NCI-H2196 treated with DMSO at 0.1 percent for 48 hours (cell line): ENCODE measurements at regions not wholly inside any gene's neighbourhood (a gene's known extent, or its start where the extent isn't known, plus 50 kb on each side); places are given as distances from the start of the nearest gene placed in this dataset.

ENCODE experiments used
- DNase-seq: peaks from one replicate; lab custom pipeline; 2025; ENCODE audit not compliant: unreplicated experiment; lab: John Stamatoyannopoulos, UW

DNA sequence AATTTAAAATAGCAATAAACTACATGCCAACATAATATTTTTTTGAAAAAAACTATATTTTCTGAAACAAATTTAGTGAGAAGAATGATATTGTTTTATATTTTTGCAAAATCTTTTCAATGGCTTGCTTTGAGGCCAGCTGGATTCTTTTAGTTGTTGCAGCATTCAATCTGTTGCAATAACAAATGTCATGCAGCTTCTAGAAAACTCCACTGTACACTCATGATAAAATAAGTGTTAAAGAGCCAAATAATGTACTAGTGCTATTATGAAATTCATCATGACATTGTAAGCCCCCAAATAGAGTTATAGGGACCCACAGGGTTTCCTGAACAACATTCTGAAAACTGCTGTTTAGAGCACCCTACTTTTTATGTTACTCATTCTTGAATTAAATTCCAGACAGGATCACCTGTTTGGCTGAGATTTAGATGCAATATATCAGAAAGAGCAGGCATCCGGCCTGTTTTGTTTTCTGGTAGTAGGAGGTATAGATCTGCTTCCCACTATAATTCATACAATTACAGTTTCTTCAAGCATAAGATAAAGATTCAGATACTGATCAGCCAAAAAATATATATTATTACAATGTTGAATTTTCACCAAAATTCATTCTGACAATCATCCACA, 703.0 kb upstream of the ZNF385D start:
- no peak for DNase-seq

DNA sequence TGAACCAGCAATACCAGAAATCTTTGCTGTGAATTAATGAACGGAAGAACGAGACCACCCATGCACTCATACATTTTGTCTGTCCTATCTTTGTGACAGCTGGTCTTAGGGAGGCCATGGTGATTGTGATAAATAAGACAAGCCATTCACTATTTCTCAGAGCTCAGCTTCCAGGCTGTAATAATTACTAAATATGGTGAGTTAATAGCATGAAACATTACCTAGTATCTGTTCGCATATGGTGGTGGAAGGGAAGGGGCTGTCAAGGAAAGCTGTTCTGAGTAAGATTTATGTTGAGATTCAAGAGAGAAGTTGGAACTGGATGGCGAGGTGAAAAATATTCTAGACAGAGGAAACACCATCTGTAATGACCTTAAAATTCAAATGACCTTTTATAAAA, 719.0 kb upstream of the ZNF385D start:
- no peak for DNase-seq

DNA sequence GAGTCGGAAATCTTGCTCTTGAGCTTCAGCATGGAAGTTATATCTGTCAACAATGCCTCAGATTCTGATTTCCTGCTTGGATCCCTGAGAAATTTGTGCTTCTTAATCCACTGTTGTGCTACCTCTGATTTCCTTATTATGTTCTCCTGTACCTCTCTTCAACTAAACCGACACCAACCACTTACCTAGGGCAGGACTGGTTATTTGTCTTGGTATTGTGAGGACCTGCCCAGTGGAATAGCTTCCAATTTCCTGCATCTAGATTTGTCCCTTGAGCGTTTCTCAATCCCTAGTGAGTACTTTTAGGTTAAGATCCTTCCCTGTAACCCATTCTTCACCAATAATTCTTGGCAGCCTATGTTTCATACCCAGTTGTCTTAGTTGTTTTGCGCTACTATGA, 720.5 kb upstream of the ZNF385D start:
- DNase-seq, result no peak

GRCh38 chr3:22474706-22475445, 723.9 kb upstream of the ZNF385D start:
- no peak for DNase-seq

GRCh38 chr3:22475665-22476240, 724.7 kb upstream of the ZNF385D start:
- no peak for DNase-seq

DNA sequence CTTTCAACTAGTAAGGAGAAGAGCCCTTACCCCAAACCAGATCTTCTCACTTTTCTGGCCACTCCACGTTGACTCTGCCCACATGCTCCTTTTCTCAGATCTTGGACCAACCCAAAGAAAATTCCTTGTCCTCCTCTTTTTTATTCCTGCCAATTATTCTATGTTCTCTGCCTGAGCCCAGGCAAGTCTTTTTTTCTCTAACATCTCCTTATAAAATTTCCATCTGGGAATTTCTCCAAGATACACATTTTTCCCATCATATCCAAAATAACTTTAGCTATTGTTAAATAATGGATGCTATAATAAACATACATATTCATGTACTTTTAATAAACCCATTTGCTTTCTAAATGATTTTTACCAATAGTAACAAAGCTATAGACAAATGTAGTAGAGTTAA, 726.0 kb upstream of the ZNF385D start:
- DNase-seq, result no peak

- DNase-seq, result no peak
Observed at GRCh38 chr3:22485954-22486353, 717.2 kb upstream of the UBE2E2 start.

GRCh38 chr3:22490747-22491146, 712.4 kb upstream of the UBE2E2 start:
- DNase-seq, result no peak

DNA sequence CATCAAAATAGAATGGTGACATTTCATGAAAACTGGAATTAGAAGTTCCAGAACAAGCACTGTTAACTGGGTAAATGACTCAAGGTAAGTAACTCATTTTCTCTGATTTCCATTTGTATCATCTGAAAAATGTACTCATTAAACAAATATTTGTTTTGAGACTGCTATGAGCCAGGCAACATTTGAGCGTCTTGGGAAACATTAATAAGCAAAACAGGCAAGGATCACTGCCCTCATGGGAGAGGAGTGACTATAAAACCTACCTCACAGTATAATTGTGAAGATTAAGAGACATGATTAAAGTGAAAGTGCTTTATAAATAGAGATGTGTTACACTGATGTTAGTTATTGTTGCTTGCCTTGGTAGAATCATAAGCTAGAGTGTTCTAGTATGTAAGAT, 711.8 kb upstream of the UBE2E2 start:
- DNase-seq, result no peak

GRCh38 chr3:22492342-22492741, 710.8 kb upstream of the UBE2E2 start:
- DNase-seq, result no peak

GRCh38 chr3:22495241-22495640, 707.9 kb upstream of the UBE2E2 start:
- DNase-seq, result no peak

- DNase-seq, result no peak
Observed at GRCh38 chr3:22495791-22496190, 707.3 kb upstream of the UBE2E2 start.

DNA sequence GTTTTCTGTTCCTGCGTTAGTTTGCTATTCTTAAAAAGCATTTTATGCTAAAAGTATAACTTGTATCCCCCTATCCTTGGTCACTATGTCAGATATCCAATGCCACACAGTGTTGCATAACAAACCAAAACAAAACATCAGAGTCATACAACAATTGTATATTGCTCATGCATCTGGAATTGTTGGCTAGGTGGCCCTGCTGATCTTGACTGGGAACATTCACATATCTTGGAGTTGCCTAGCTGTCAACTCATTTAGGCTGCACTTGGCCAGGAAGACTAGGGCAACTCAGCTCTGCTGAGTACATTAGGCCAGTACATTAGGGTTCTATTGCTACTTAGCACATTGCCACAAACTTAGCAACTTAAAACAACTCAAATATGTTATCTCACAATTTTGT, 706.5 kb upstream of the UBE2E2 start:
- DNase-seq, result no peak

- DNase-seq, result no peak
Observed at GRCh38 chr3:22506871-22507270, 696.3 kb upstream of the UBE2E2 start.

- DNase-seq, result no peak
Observed at GRCh38 chr3:22507709-22508108, 695.4 kb upstream of the UBE2E2 start.

- no peak for DNase-seq
Observed at GRCh38 chr3:22523925-22524324, 679.2 kb upstream of the UBE2E2 start.

GRCh38 chr3:22526266-22526837, 676.8 kb upstream of the UBE2E2 start:
- DNase-seq, result no peak

GRCh38 chr3:22536541-22536940, 666.6 kb upstream of the UBE2E2 start:
- DNase-seq, result no peak

DNA sequence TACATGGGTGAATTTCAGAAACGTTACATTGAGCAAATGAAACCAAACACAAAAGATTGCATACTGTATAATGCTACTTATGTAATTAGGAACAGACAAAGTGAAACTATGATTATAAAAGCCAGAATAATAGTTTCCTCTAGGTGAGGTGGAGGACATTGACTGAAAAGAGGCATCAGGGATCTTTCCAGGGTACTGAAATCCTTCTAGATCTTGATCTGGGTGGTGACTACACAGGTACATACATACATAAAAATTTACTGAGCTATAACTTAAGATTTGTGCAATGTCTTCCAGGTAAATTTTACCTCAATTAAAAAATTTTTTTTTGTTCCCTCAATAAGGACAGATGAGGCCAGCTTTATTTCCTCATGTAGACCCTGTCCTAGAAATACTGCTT, 665.6 kb upstream of the UBE2E2 start:
- no peak for DNase-seq

- DNase-seq, result no peak
Observed at GRCh38 chr3:22542311-22542710, 660.8 kb upstream of the UBE2E2 start.

- no peak for DNase-seq
Observed at GRCh38 chr3:22555753-22556435, 647.2 kb upstream of the UBE2E2 start.

- no peak for DNase-seq
Observed at GRCh38 chr3:22565393-22565792, 637.7 kb upstream of the UBE2E2 start.
